ENCODE measurements at regions not wholly inside any gene's neighbourhood (a gene's known extent, or its start where the extent isn't known, plus 50 kb on each side); places are given as distances from the start of the nearest gene placed in this dataset.

DNA sequence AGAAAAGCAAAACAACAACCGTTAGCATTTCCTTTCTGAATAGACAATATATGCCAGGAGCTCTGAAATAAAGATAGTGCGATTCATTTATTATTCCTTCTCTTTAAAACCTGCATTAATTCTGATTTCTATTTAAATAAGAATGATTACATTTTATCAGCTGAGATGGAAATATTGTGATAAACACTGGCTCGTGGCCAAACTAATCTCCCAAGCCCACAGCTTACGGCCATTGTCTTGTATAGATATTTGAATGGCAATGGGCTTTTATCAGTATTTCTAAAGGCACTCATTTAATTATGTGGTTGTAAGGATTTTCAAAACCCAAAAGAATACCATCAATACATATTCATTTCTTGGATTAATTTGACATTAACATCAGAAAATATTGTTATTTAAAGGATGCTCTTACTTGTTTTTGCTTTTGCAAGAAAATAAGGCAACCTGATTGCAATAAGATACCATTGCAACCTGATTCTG, 123.7 kb upstream of the IRX5 start:
- TF ChIP-seq, protein P1, sequence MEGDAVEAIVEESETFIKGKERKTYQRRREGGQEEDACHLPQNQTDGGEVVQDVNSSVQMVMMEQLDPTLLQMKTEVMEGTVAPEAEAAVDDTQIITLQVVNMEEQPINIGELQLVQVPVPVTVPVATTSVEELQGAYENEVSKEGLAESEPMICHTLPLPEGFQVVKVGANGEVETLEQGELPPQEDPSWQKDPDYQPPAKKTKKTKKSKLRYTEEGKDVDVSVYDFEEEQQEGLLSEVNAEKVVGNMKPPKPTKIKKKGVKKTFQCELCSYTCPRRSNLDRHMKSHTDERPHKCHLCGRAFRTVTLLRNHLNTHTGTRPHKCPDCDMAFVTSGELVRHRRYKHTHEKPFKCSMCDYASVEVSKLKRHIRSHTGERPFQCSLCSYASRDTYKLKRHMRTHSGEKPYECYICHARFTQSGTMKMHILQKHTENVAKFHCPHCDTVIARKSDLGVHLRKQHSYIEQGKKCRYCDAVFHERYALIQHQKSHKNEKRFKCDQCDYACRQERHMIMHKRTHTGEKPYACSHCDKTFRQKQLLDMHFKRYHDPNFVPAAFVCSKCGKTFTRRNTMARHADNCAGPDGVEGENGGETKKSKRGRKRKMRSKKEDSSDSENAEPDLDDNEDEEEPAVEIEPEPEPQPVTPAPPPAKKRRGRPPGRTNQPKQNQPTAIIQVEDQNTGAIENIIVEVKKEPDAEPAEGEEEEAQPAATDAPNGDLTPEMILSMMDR (conservative IDR thresholded peaks at IDR 0.05 in 1 of 2, IDR thresholded peaks at IDR 0.05 in 1 of 2; ENCODE audit: extremely low read depth in 1 of 2, insufficient read depth in 1 of 2, low read depth in 1 of 2, low read length in 2 of 2): no peak
- TF ChIP-seq EZH2 (IDR thresholded peaks at IDR 0.05; ENCODE audit: borderline replicate concordance, low read length): no peak
